ENCODE measurements at regions not wholly inside any gene's neighbourhood (a gene's known extent, or its start where the extent isn't known, plus 50 kb on each side); places are given as distances from the start of the nearest gene placed in this dataset.
"Not testable (repeated sequence)": the region's sequence is repeated elsewhere in the genome, so short reads cannot be mapped to it uniquely, and the experiment has no call there.

- DNase-seq (ENCODE audit: extremely low read depth in 1 of 2, low read depth in 1 of 2) = no peak
Observed at GRCh38 chr4:85102606-85103005, 136.1 kb upstream of the WDFY3 start.

GRCh38 chr4:85106166-85106565 lies 139.7 kb upstream of the WDFY3 start:
- DNase-seq (ENCODE audit: extremely low read depth in 1 of 2, low read depth in 1 of 2) = no peak

GRCh38 chr4:85106805-85107336 lies 140.4 kb upstream of the WDFY3 start:
- no peak for DNase-seq (ENCODE audit: extremely low read depth in 1 of 2, low read depth in 1 of 2)

DNA sequence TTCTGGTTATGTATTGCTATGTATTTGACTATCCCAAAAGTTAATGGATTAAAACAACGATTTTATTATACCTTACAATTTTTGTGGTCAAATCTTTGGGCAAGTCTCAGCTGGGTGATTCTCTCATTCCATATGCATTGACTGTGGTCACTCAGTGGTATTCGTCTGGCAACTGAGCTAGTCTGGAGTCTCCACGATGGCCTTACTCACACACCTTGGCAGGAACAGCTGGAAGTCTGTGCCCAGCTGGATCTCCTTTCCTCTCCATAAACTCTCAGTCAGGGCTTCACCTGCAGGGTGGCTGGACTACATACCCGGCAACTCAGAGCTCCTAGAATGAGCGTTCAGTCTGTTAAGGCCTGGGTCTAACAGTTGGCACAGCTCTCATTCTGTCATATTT lies 141.1 kb upstream of the WDFY3 start:
- no peak for DNase-seq (ENCODE audit: extremely low read depth in 1 of 2, low read depth in 1 of 2)

DNA sequence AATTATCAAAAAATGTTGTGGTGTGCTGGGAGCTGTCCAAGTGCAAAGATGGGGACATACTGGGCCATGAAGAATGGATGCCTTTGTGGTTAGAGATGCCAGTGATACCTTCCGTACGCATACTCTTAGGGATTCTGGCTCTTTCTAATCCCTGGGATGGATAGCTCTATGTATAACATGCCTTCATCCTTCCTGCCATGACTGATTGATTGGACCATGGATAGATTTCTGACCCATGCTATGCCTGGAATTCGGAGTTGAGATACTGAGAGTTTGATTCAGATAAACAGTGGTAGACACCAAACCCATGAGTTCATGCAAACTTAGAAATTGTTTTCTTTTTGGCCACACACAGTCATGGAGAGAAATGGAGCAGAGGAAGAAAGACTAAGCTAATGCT lies 147.2 kb upstream of the WDFY3 start:
- DNase-seq (ENCODE audit: extremely low read depth in 1 of 2, low read depth in 1 of 2) = no peak

DNA sequence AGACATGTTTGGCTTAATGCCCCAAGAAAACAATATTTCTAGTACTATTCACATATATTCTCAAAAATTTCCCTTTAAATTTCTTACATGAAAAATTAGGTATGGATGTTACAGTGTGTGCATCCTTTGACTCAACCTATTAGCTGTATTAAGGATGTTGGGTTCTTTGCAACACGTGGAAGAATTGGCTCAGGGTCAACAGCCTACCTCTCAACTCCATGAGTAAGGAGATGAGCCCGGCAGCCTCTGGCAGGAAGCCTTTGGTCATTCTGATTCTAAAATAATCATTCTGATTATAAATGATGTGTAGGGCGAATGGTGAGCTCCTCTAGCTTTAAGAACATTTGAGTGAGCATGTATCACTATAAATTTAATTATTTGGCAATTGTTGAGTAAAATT lies 148.0 kb upstream of the WDFY3 start:
- no peak for DNase-seq (ENCODE audit: extremely low read depth in 1 of 2, low read depth in 1 of 2)

- no peak for DNase-seq (ENCODE audit: extremely low read depth in 1 of 2, low read depth in 1 of 2)
Observed at GRCh38 chr4:85116008-85116407, 149.5 kb upstream of the WDFY3 start.

DNA sequence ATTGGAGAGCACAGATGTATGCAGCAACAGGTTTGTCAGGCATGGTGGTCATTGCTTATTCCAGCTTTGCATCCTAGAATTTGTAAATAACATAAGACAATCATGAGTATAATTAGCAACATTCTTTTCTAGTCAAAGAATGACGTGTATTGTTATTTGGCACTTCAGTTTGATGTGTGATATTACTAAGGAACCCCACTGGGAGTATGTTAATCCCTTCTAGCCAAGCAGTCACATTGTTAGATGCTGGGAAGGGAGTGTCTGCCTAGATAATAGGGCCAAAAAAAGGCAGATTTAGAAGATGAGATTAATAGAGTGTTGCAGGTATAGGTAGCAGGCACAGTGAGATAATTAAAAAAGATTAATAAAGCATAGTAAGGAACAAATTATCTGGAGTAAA lies 159.2 kb upstream of the WDFY3 start:
- no peak for DNase-seq (ENCODE audit: extremely low read depth in 1 of 2, low read depth in 1 of 2)

GRCh38 chr4:85126991-85127591 lies 160.6 kb upstream of the WDFY3 start:
- no peak for DNase-seq (ENCODE audit: extremely low read depth in 1 of 2, low read depth in 1 of 2)

GRCh38 chr4:85127653-85128052 lies 161.2 kb upstream of the WDFY3 start:
- DNase-seq (ENCODE audit: extremely low read depth in 1 of 2, low read depth in 1 of 2) = no peak

DNA sequence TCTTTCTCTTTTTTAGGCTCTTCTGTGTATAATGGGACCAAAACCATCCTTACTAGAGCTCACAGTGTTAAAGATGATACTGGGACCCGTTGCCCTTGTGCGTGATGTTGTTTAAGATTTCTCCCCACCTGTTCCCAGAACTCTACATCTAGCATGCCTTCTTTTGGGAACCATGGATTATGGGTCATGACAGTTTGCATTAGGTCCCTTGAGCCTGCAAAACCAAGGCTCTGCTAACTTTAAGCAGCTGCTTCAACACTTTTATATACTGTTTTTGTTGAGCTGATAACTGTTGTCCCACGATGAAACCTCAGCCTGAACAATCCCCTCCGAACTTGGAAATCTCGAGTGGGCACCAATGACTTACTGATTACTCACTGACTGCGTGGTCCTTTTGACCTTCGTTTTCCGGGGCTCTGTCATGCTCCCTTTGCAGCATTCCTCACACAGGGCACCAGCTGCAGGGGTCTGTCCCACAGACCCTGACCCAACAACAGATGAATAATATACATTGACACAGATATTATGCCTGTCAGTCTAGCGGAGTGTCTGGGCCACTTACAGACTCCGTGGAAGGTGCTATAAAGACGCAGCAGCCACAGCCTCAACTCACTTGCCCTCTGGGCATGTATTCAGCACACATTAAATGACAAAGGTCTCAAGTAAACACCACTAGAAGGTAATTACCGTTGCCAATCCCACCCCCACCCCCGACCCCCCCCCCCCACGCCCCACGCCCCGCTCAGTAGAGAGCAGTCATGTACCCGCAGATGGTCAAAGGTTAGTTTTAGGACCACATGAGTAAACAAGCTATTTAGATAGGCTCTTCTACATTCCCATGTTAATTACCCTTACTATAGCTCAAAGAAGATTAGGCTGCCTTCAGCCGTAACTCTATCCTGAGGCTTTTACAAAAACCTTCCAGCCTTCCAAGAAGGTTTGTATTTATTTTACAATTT lies 162.0 kb upstream of the WDFY3 start:
- DNase-seq (ENCODE audit: extremely low read depth in 1 of 2, low read depth in 1 of 2) = no peak

DNA sequence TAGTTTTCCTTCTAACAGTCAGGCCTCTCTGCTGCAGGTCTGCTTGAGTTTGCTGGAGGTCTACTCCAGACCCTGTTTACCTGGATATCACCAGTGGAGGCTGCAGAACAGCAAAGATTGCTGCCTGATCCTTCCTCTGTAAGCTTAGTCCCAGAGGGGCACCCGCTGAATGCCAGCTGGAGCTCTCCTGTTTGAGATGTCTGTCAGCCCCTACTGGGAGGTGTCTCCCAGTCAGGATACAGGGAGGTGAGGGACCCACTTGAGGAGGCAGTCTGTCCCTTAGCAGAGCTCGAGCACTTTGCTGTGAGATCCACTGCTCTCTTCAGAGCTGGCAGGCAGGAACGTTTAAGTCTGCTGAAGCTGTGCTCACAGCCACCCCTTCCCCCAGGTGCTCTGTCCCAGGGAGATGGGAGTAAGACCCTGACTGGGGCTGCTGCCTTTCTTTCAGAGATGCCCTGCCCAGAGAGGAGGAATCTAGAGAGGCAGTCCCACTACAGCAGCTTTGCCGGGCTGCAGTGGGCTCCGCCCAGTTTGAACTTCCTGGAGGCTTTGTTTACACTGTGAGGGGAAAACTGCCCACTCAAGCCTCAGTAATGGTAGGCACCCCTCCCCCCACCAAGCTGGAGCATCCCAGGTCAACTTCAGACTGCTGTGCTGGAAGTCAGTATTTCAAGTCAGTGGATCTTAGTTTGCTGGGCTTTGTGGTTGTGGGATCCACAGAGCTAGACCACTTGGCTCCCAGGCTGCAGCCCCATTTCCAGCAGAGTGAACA lies 163.1 kb upstream of the WDFY3 start:
- DNase-seq (ENCODE audit: extremely low read depth in 1 of 2, low read depth in 1 of 2) = not testable (repeated sequence)

GRCh38 chr4:85132117-85132516 lies 165.6 kb upstream of the WDFY3 start:
- no peak for DNase-seq (ENCODE audit: extremely low read depth in 1 of 2, low read depth in 1 of 2)

DNA sequence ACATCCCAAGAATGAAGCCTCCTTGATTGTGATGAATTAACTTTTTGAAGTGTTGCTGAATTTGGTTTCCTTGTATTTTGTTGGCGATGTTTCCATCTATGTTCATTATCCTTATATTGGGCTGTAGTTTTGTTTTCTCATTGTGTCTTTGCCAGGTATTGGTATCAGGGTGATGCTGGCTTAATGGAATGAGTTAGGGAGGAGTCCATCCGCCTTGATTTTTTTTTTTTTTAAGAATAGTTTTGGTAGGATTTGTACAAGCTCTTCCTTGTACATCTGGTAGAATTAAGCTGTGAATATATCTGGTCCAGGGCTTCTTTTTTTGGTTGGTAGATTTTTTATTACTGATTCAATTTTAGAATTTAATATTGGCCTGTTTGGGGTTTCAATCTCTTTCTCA lies 166.1 kb upstream of the WDFY3 start:
- DNase-seq (ENCODE audit: extremely low read depth in 1 of 2, low read depth in 1 of 2) = no peak

GRCh38 chr4:85139749-85140148 lies 173.3 kb upstream of the WDFY3 start:
- DNase-seq (ENCODE audit: extremely low read depth in 1 of 2, low read depth in 1 of 2) = not testable (repeated sequence)

GRCh38 chr4:85142451-85142850 lies 176.0 kb upstream of the WDFY3 start:
- DNase-seq (ENCODE audit: extremely low read depth in 1 of 2, low read depth in 1 of 2) = no peak

GRCh38 chr4:85147481-85148076 lies 181.1 kb upstream of the WDFY3 start:
- peak in 1 of 2 donors; percentile 2 for DNase-seq (ENCODE audit: extremely low read depth in 1 of 2, low read depth in 1 of 2)

- no peak for DNase-seq (ENCODE audit: extremely low read depth in 1 of 2, low read depth in 1 of 2)
Observed at GRCh38 chr4:85149676-85150075, 183.2 kb upstream of the WDFY3 start.

DNA sequence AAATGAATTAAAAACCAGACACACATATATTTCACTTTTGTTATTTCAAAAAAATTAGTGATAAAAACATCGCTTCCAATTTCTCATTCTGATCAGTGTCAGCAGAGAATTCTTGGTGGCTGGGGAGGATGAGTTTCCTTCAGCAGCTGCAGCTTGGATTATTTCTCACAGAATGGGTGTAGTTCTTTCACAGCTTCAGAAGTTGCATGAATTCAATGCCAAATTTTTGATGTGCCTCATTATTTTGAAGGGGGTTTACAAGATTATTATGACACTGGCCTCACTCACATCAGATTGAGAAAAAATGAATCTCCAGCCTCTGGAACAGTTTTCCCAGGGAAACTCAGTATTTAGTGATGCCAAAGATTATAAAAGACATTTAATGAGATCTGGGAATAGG lies 184.9 kb upstream of the WDFY3 start:
- DNase-seq (ENCODE audit: extremely low read depth in 1 of 2, low read depth in 1 of 2) = no peak

DNA sequence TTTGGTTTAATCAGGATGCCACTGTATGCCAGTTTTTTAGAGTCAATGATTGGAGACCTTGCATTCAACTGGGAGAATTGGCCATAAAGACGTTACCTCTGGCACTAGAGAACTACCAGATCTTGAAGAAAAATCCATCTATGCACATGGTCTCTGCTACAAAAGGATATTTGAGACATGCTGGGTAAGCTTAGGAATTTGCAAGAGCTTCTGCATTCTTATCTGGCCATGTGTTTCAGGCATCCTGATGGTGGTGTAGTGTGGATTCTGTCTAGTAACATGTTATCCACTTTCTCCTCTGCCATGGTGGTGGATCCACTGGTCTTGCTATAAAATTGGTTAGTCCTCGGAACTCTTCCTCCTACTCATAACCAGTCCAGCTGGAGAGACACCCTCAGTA lies 185.3 kb upstream of the WDFY3 start:
- no peak for DNase-seq (ENCODE audit: extremely low read depth in 1 of 2, low read depth in 1 of 2)

- no peak for DNase-seq (ENCODE audit: extremely low read depth in 1 of 2, low read depth in 1 of 2)
Observed at GRCh38 chr4:85152480-85152879, 186.0 kb upstream of the WDFY3 start.
